Subcutaneous abdominal adipose tissue (tissue), 5 donors: ENCODE measurements at regions not wholly inside any gene's neighbourhood (a gene's known extent, or its start where the extent isn't known, plus 50 kb on each side); places are given as distances from the start of the nearest gene placed in this dataset.

ENCODE experiments used
- H3K27ac ChIP-seq: one replicate; pipeline ENCODE4 v1.7.0; 2013; ENCODE audit warnings: low read depth, mild to moderate bottlenecking, inconsistent platforms, low read length, moderate library complexity
- H3K27me3 ChIP-seq, 5 donors: one replicate each; pipeline ENCODE4 v1.7.0; 2013; ENCODE audit warnings: low read length in 5 of 5, inconsistent platforms in 1 of 5; ENCODE audit not compliant: control insufficient read depth in 5 of 5, insufficient read depth in 4 of 5
- H3K36me3 ChIP-seq, 5 donors: one replicate each; pipeline ENCODE4 v1.7.0; 2013; ENCODE audit warnings: low read length in 5 of 5; ENCODE audit not compliant: control insufficient read depth in 5 of 5, insufficient read depth in 5 of 5
- H3K4me1 ChIP-seq, 5 donors: one replicate each; pipeline ENCODE4 v1.7.0; 2013; ENCODE audit warnings: low read length in 5 of 5, mild to moderate bottlenecking in 3 of 5, moderate library complexity in 1 of 5; ENCODE audit not compliant: control insufficient read depth in 5 of 5, insufficient read depth in 5 of 5
- H3K4me3 ChIP-seq, 5 donors: one replicate each; pipeline ENCODE4 v1.7.0; 2013; ENCODE audit warnings: low read length in 5 of 5, low read depth in 1 of 5
- H3K9ac ChIP-seq, 5 donors: one replicate each; pipeline ENCODE4 v1.7.0; 2013; ENCODE audit warnings: low read length in 5 of 5, mild to moderate bottlenecking in 4 of 5, moderate library complexity in 3 of 5
- H3K9me3 ChIP-seq, 5 donors: one replicate each; pipeline ENCODE4 v1.7.0; 2013; ENCODE audit warnings: low read length in 5 of 5; ENCODE audit not compliant: control insufficient read depth in 5 of 5
- donor health status: healthy.
- donor health status: healthy.
- donor health status: healthy.
- donor health status: healthy.
- donor health status: healthy.

DNA sequence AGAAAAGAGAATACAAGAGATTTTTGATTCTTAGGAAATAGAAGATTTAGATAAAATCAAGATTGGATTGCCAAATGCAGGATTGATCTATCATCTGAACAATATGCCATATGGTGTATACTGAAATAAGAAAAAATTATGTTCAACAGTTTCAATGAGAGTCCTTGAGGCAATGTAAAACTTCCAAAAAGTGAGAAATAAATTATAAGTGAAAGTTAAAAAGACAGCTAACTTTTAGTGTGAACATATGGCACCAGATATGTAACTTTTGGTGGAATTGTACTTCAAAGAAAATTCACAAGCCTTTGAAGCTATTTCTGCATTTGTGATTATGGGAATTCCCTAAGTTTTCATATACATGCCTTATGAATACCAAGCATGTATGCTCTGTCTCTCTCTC lies 200.5 kb upstream of the ANO3 start:
- Histone ChIP-seq H3K36me3 (no peaks in the 10 kb centered on the region), H3K9ac (no peak overlapping the region), H3K9me3 (no peaks in the 10 kb centered on the region), H3K27ac (no peak overlapping the region), H3K4me1 (no peaks in the 10 kb centered on the region), H3K27me3 (no peaks in the 10 kb centered on the region), H3K4me3 (no peak overlapping the region)

GRCh38 chr11:26134053-26134452 lies 197.9 kb upstream of the ANO3 start:
- H3K9ac ChIP-seq = no peak overlapping the region
- H3K9me3 ChIP-seq = no peaks in the 10 kb centered on the region
- H3K27ac ChIP-seq = no peak overlapping the region
- H3K4me3 ChIP-seq = no peak overlapping the region
- H3K27me3 ChIP-seq = no peaks in the 10 kb centered on the region
- no peaks in the 10 kb centered on the region for H3K4me1 ChIP-seq
- H3K36me3 ChIP-seq = no peaks in the 10 kb centered on the region

GRCh38 chr11:26134481-26135355 lies 197.2 kb upstream of the ANO3 start:
- H3K36me3 ChIP-seq = no peaks in the 10 kb centered on the region
- H3K4me1 ChIP-seq = no peaks in the 10 kb centered on the region
- H3K27me3 ChIP-seq = no peaks in the 10 kb centered on the region
- H3K9me3 ChIP-seq = no peaks in the 10 kb centered on the region
- H3K27ac ChIP-seq = no peak overlapping the region
- no peak overlapping the region for H3K9ac ChIP-seq
- H3K4me3 ChIP-seq = no peak overlapping the region

DNA sequence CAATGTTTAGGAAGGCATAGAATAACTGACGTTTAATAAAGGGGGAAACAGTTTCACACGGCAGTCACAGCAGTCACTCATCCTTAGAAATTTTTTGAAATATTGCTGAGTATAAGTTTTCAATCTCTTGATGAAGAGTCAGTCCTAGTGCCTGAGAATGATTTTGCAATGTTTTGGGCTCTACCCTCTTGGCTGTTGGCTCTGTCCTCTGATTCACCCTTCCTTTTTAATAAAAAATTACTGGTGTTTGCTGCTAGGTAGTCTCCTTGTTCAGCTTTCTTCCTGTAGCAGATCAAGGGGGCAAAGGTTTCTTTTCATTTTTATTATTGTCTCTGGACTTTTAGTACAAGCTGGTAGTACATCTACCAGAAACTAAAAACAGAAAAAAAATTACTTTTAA lies 194.3 kb upstream of the ANO3 start:
- Histone ChIP-seq H3K4me1 (peaks cover 0 to 5% (median 0%) of the 10 kb centered on the region in 5 donors), H3K9ac (no peak overlapping the region)

DNA sequence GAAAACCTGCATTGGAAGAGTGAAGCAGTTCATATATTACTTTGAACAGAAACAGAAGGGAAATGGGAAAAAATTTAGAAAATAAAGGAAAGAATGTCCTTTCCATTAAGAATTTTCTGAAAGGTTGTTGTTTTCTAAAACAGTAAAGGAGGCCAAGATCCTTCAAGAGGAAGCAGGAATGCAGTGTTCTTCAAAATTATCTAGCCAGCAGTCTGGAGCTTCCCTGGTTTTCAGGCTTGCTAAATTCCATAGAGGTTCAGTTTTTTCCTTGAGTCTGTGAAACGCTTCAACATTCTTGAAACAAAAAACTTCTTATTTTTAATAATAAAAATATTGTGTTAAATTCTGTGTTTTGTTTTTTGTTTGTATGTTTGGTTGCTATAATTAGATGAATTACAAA lies 189.0 kb upstream of the ANO3 start:
- Histone ChIP-seq H3K4me3 (no peak overlapping the region), H3K4me1 (peaks cover 0 to 24% (median 0%) of the 10 kb centered on the region in 5 donors), H3K27me3 (no peaks in the 10 kb centered on the region), H3K36me3 (no peaks in the 10 kb centered on the region), H3K9me3 (no peaks in the 10 kb centered on the region), H3K9ac (no peak overlapping the region), H3K27ac (no peak overlapping the region)

More for the DNA sequence above, 194.3 kb upstream of the ANO3 start:
- Histone ChIP-seq H3K9me3 (no peaks in the 10 kb centered on the region), H3K27ac (no peak overlapping the region), H3K27me3 (no peaks in the 10 kb centered on the region), H3K36me3 (no peaks in the 10 kb centered on the region), H3K4me3 (no peak overlapping the region)

DNA sequence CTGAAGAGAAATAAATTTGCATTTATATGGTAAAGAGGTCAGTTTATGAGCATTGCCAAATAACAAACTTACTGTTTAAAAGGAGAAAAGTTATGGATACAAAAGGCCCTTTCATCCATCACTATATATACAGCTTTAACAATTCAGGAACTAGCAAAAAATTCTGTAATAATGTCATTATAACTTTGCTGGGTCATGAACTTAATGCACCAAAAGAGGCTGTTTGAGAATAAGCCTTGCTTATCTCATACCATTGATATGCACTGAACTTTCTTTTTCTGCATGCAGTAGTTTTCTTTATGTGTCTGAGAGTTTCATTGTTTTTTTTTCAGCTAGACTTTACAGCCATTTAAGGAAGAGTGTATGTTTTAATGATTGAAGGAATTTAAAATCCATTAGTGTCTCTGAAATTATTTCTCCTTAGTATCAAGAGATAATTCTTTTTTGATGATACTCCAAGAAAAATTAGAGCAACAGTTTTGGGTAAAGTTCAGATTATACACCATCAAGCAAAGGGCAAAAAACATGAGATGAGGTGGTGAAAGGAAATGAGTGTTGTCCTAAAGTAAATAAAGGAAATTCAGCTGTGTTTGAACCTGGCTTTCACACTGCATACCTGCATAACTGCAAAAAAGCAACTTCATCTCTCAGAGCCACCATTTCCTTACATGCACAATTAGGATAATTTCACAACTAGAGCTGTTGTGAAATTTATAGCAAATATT lies 188.2 kb upstream of the ANO3 start:
- no peak overlapping the region for H3K27ac ChIP-seq
- H3K27me3 ChIP-seq = no peaks in the 10 kb centered on the region
- no peaks in the 10 kb centered on the region for H3K36me3 ChIP-seq
- no peaks in the 10 kb centered on the region for H3K9me3 ChIP-seq
- H3K4me1 ChIP-seq = peaks cover 0 to 24% (median 0%) of the 10 kb centered on the region in 5 donors
- no peak overlapping the region for H3K9ac ChIP-seq
- no peak overlapping the region for H3K4me3 ChIP-seq

DNA sequence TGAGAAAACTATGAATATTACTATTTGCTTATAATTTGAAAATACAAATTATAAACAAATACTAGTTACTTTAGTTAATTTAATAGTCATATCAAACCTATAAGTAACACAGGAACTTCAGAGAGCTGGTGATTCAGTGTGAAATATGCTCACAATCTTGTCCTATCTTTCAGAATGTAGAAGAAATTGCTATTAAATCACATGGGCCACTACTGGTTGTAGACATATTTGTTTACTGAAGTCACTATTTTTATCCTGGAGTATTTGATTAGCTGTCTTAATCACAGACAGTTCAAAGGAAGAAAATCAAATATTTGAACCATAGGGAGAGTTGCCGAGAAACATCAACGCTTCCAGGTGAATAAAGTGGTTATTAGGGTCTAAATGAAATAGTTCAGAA lies 187.6 kb upstream of the ANO3 start:
- H3K4me3 ChIP-seq = no peak overlapping the region
- no peak overlapping the region for H3K9ac ChIP-seq

DNA sequence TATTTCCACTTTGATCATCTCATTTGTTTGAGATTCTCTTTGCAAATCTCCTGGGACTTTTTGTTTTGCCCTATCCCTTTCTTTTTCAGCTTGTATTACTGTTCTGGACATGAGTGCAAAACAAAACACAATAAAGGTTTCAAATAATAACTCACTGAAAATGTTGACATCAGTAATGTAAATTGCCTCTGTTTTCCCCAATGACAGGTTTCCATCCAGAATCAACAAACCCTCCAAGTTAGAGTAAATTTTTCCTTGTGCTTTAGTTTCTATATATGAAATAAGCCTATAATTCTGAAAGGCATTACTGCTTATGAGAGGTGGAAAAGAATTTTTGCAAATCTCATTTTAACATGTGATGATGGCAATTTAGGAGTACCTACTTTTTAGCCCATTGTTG lies 187.0 kb upstream of the ANO3 start:
- Histone ChIP-seq H3K27me3 (peaks cover 0 to 2% (median 0%) of the 10 kb centered on the region in 5 donors), H3K9me3 (no peaks in the 10 kb centered on the region), H3K36me3 (no peaks in the 10 kb centered on the region), H3K4me1 (peaks cover 0 to 24% (median 0%) of the 10 kb centered on the region in 5 donors), H3K27ac (no peak overlapping the region), H3K4me3 (no peak overlapping the region), H3K9ac (no peak overlapping the region)

More for the DNA sequence above, 187.6 kb upstream of the ANO3 start:
- Histone ChIP-seq H3K4me1 (peaks cover 0 to 24% (median 0%) of the 10 kb centered on the region in 5 donors), H3K9me3 (no peaks in the 10 kb centered on the region), H3K36me3 (no peaks in the 10 kb centered on the region), H3K27me3 (no peaks in the 10 kb centered on the region), H3K27ac (no peak overlapping the region)

DNA sequence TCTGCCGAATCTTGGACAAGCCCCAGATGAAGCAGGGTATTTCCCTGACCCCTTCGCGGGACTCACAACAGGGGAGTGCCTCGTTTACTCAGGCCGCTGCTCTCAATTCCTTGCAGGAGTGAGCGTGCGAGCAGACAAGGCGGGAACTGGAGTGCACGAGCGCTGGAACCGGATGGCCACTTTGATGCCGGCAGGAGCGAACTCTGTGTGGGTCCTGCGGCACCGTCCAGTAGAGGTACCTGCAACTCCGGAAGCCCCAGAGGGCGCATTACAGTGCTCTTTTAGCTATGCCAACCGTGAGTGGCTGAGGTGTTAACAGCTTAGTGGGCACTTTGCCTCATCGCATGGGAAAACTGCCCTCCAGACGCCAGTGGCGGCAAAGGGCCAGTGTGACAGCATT lies 182.3 kb upstream of the ANO3 start:
- Histone ChIP-seq H3K9ac (no peak overlapping the region), H3K4me1 (peaks cover 0 to 1% (median 0%) of the 10 kb centered on the region in 5 donors), H3K27ac (no peak overlapping the region), H3K36me3 (no peaks in the 10 kb centered on the region), H3K4me3 (no peak overlapping the region), H3K9me3 (no peaks in the 10 kb centered on the region), H3K27me3 (peaks cover 0 to 2% (median 0%) of the 10 kb centered on the region in 5 donors)

DNA sequence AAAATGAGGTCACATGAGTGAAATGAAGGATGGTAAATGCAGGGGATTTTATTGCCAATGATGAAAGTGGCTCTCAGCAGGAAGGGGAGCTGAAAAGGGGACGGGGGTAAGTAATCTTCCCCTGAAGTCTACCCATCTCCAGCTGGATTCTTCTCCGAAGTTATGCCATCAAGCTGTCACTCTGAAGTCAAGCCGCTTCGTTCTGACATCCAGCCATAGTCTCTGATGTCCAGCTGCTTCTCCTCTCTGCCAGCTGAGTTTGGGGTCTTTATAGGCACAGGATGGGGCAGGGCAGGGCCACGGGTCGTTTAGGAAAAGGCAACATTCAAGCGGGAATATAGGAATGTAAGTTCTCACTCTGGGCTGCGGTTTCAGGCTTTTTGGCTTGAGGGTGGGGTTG lies 181.9 kb upstream of the ANO3 start:
- Histone ChIP-seq H3K27me3 (peaks cover 0 to 2% (median 0%) of the 10 kb centered on the region in 5 donors), H3K9me3 (no peaks in the 10 kb centered on the region), H3K36me3 (no peaks in the 10 kb centered on the region), H3K4me1 (no peaks in the 10 kb centered on the region), H3K4me3 (no peak overlapping the region), H3K9ac (no peak overlapping the region), H3K27ac (no peak overlapping the region)
